ENCODE measurements at regions not wholly inside any gene's neighbourhood (a gene's known extent, or its start where the extent isn't known, plus 50 kb on each side); places are given as distances from the start of the nearest gene placed in this dataset.

DNA sequence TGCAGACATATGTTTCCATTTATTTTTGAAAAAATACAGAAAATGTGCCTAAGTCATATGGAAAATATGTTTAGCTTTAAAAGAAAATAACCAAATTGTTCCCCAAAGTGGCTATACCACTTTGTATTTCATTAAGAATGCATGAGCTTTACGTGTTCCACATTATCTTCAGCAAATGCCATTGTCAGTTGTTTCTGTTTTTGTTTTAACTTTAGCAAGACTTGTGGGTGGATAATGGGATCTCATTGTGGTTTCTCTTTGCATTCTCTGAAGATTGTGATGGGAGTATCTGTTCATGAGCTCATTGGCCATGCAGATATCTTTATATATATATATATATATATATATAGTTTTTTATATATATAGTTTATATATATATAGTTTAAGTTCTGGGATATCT, 181.5 kb downstream of the CCER1 start:
- 79 to 84% methylated on average over 1 of the region's 1 CpG for WGBS, 2 donors
- intact Hi-C loops (cut with DNase I): no loop called here
- ATAC-seq (no peak), DNase-seq (no peak)
- TF ChIP-seq, protein P1, sequence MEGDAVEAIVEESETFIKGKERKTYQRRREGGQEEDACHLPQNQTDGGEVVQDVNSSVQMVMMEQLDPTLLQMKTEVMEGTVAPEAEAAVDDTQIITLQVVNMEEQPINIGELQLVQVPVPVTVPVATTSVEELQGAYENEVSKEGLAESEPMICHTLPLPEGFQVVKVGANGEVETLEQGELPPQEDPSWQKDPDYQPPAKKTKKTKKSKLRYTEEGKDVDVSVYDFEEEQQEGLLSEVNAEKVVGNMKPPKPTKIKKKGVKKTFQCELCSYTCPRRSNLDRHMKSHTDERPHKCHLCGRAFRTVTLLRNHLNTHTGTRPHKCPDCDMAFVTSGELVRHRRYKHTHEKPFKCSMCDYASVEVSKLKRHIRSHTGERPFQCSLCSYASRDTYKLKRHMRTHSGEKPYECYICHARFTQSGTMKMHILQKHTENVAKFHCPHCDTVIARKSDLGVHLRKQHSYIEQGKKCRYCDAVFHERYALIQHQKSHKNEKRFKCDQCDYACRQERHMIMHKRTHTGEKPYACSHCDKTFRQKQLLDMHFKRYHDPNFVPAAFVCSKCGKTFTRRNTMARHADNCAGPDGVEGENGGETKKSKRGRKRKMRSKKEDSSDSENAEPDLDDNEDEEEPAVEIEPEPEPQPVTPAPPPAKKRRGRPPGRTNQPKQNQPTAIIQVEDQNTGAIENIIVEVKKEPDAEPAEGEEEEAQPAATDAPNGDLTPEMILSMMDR (IDR thresholded peaks at IDR 0.05): no peak
- no peaks in the 10 kb centered on the region for H3K27me3 ChIP-seq
- no peaks in the 10 kb centered on the region for H3K36me3 ChIP-seq
- H3K9me3 ChIP-seq: no peaks in the 10 kb centered on the region
- H3K4me1 ChIP-seq: no peaks in the 10 kb centered on the region
- H3K4me3 ChIP-seq: no peak overlapping the region
- no peak overlapping the region for H3K27ac ChIP-seq

DNA sequence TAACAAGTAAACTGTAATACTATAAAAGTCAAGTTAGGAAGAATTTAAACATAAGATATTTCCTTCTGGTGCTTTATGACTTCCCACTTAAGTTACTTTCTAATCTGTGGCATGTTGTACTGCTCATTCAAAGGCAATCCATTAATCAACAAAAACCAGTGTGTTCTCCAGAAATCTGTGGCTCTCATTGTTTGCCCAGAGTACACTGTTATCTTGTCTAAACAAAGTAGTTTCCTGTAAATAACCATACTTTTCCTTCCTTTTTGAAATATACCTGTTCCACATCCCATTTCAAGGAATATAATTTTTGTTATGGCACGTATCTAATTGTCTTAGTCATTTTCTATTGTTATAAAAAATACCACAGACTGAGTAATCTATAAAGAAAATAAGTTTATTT, 184.1 kb downstream of the CCER1 start:
- Histone ChIP-seq H3K36me3 (no peaks in the 10 kb centered on the region), H3K4me1 (no peaks in the 10 kb centered on the region), H3K4me3 (no peak overlapping the region), H3K27ac (no peak overlapping the region), H3K9me3 (no peaks in the 10 kb centered on the region), H3K27me3 (no peaks in the 10 kb centered on the region)
- TF ChIP-seq, protein P1 (IDR thresholded peaks at IDR 0.05): no peak
- intact Hi-C loops (cut with DNase I): no loop called here
- DNase-seq (no peak), ATAC-seq (no peak)
- 55 to 74% methylated on average over 1 of the region's 1 CpG for WGBS, 2 donors

DNA sequence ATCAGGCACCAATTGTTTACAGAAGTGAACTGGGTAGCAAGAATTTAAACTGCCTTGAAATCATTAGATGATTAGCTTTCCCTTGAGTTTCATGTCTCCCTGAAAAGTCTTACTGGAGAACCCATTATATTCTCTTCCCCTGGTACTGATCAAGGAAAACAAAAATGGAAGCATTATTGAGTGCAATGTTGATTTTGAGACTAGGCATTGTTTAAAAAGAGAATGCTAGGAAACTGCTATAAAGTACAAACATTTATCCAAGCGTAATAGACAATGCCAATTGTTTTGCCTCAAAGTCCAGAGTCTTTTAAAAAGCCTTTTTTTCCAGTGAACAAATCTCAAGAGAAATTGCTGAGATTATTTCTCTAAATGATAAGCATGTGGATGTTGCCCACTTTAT, 197.0 kb downstream of the CCER1 start:
- Histone ChIP-seq H3K4me3 (no peak overlapping the region), H3K27me3 (no peaks in the 10 kb centered on the region), H3K27ac (peak overlapping the region in 3 of 10 donors; percentile 14 to 55 (median 40)), H3K36me3 (no peaks in the 10 kb centered on the region), H3K4me1 (peaks cover 0 to 9% (median 0%) of the 10 kb centered on the region in 9 donors), H3K9me3 (peaks cover 0 to 5% (median 0%) of the 10 kb centered on the region in 11 donors)
- ATAC-seq (peak in 5 of 8 donors; percentile 24 to 64 (median 33)), DNase-seq (no peak)
- WGBS, 2 donors: 59 to 88% methylated on average over 1 of the region's 1 CpG
- intact Hi-C loops (cut with DNase I): no loop called here
- TF ChIP-seq, protein P1 (IDR thresholded peaks at IDR 0.05): no peak

DNA sequence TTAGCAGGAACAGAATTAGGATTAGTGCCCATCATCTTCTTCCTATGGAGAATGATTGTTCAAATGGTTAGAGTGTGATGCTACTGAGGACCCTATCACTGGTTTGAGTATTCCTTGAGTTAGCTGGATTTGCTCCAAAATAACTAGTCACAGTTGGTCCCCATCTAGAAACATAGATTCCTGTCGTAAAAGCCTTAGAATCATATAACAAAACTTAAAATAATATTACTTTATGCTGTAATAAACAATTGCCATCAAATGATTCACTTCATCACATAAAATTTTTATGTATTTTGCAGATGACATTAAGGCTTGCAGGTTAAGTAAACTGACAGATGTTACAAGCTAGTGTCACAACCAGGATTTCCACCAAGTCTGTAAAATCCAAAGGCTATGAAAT, 209.8 kb downstream of the CCER1 start:
- Histone ChIP-seq H3K4me3 (no peak overlapping the region), H3K36me3 (no peaks in the 10 kb centered on the region), H3K9me3 (peaks cover 0 to 11% (median 1%) of the 10 kb centered on the region in 11 donors), H3K27me3 (no peaks in the 10 kb centered on the region), H3K27ac (no peak overlapping the region), H3K4me1 (no peaks in the 10 kb centered on the region)
- 62% methylated on average over 1 of the region's 1 CpG for WGBS, 2 donors
- no peak for ATAC-seq
- no peak for DNase-seq
- intact Hi-C loops (cut with DNase I): no loop called here
- TF ChIP-seq, protein P1 (IDR thresholded peaks at IDR 0.05): no peak

Measured in heart right ventricle (tissue), 16 donors.